BE2C (cell line): ENCODE measurements at regions not wholly inside any gene's neighbourhood (a gene's known extent, or its start where the extent isn't known, plus 50 kb on each side); places are given as distances from the start of the nearest gene placed in this dataset.

Source experiments
- DNase-seq: peaks from one replicate; pipeline ENCODE4 v3.0.0-alpha.2; 2020
- H3K27me3 ChIP-seq: fragments of 250-450 bp; sonication (Bioruptor Pico); 2 replicates; pipeline ENCODE4 v1.5.1; 2020; ENCODE audit warnings: mild to moderate bottlenecking
- H3K36me3 ChIP-seq: fragments of 250-450 bp; sonication (Bioruptor Pico); 2 replicates; pipeline ENCODE4 v1.5.1; 2020; ENCODE audit warnings: mild to moderate bottlenecking
- H3K4me1 ChIP-seq: fragments of 250-450 bp; sonication (Bioruptor Pico); 2 replicates; pipeline ENCODE4 v1.5.1; 2020
- H3K4me3 ChIP-seq: 2 replicates; pipeline ENCODE4 v1.5.1; 2011; ENCODE audit warnings: low read depth, low read length
- H3K9me3 ChIP-seq: fragments of 250-450 bp; sonication (Bioruptor Pico); 2 replicates; pipeline ENCODE4 v1.5.1; 2020
- TF ChIP-seq, protein P1 (sequence below): IDR thresholded peaks from 2 replicates; pipeline ENCODE4 v1.5.1; 2012; ENCODE audit warnings: mild to moderate bottlenecking, low read depth, low read length

DNA sequence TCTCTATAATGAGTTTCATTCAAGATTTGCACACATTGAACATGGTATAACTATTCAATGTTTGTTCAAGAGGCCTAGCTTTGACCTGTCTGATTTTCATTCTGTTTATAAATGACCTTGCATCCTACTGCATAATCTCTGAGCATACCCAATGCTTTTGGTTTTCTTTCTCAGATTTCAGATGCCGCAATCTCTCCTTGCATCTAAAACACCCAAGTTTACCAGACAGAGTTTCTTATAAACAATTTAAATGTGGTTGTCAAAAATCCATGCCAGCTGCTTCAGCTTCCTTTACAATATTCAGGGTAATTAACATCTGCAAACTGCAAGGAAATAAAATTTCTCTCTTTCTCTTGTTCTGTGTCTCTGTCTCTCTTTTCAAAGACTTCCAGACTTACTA is 123.0 kb upstream of the PCDH18 start:
- Histone ChIP-seq H3K4me1 (no peaks in the 10 kb centered on the region), H3K27me3 (no peaks in the 10 kb centered on the region), H3K9me3 (no peaks in the 10 kb centered on the region), H3K36me3 (no peaks in the 10 kb centered on the region), H3K4me3 (no peak overlapping the region)
- TF ChIP-seq, protein P1, sequence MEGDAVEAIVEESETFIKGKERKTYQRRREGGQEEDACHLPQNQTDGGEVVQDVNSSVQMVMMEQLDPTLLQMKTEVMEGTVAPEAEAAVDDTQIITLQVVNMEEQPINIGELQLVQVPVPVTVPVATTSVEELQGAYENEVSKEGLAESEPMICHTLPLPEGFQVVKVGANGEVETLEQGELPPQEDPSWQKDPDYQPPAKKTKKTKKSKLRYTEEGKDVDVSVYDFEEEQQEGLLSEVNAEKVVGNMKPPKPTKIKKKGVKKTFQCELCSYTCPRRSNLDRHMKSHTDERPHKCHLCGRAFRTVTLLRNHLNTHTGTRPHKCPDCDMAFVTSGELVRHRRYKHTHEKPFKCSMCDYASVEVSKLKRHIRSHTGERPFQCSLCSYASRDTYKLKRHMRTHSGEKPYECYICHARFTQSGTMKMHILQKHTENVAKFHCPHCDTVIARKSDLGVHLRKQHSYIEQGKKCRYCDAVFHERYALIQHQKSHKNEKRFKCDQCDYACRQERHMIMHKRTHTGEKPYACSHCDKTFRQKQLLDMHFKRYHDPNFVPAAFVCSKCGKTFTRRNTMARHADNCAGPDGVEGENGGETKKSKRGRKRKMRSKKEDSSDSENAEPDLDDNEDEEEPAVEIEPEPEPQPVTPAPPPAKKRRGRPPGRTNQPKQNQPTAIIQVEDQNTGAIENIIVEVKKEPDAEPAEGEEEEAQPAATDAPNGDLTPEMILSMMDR: no peak
- DNase-seq: no peak

DNA sequence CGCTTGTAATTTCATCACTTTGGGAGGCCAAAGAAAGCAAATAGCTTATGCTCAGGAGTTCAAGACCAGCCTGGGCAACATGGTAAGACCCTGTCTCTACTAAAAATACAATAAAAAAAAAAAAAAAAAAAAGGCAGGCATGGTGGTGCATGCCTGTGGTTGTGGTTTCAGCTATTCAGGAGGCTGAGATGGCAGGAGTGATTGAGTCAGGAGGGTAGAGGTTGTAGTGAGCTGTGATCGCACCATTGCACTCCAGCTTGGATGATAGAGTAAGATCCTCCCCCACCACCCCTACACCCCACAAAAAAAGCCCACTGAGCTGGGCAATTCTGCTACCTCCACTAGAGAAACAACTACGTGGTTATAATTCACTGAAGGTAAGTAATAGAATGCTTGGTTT is 118.8 kb upstream of the PCDH18 start:
- no peaks in the 10 kb centered on the region for H3K9me3 ChIP-seq
- H3K4me3 ChIP-seq: no peak overlapping the region
- no peaks in the 10 kb centered on the region for H3K27me3 ChIP-seq
- H3K36me3 ChIP-seq: no peaks in the 10 kb centered on the region
- TF ChIP-seq, protein P1: no peak
- no peaks in the 10 kb centered on the region for H3K4me1 ChIP-seq
- DNase-seq: no peak

DNA sequence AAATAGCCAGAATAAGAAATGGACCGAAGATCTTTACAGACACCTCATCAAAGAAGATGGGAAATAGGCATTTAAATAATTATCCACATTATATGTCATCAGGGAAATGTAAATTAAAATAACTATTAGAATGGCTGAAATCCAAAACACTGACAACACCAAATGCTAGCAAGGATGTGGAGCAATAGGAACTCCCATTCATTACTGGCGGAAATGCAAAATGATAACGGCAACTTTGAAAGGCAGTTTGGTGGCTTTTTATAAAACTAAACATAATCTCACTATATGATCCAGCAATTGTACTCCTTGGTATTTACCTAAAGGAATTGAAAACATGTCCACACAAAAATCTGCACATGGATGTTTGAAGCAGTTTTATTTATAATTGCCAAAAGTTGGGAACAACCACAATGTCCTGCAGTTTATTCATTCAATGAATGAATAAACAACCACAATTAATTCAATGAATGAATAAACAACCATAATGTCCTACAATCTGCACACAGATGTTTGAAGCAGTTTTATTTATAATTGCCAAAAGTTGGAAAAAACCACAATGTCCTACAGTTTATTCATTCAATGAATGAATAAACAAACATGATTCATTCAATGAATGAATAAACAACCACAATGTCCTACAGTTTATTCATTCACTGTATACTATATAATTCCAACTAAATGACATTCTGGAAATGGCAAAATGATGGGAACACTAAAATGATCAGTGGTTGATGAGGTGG is 117.6 kb upstream of the PCDH18 start:
- H3K4me1 ChIP-seq: no peaks in the 10 kb centered on the region
- no peaks in the 10 kb centered on the region for H3K36me3 ChIP-seq
- no peak for DNase-seq
- no peaks in the 10 kb centered on the region for H3K9me3 ChIP-seq
- TF ChIP-seq, protein P1: no peak
- no peaks in the 10 kb centered on the region for H3K27me3 ChIP-seq
- no peak overlapping the region for H3K4me3 ChIP-seq

DNA sequence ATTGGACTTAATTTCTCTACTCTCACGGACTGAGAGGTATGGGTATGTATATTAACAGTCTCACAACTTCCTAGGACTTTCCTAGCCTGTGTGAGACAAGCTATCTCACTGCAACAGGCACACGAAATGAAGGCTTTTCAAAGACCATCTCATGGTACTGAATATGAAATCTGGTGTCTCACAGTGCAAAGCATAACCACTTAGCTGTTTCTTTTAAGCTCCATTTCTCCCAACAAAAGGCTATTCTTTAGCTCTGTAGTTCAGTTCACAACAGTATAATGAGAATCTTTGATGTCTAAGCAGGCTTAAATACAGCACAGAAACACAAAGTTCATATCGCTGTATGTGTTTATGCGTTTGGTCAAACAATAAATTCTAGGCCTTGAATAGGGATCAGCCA is 116.2 kb upstream of the PCDH18 start:
- no peak for DNase-seq
- Histone ChIP-seq H3K4me1 (no peaks in the 10 kb centered on the region), H3K36me3 (no peaks in the 10 kb centered on the region), H3K4me3 (no peak overlapping the region), H3K9me3 (no peaks in the 10 kb centered on the region), H3K27me3 (no peaks in the 10 kb centered on the region)
- TF ChIP-seq, protein P1: no peak

DNA sequence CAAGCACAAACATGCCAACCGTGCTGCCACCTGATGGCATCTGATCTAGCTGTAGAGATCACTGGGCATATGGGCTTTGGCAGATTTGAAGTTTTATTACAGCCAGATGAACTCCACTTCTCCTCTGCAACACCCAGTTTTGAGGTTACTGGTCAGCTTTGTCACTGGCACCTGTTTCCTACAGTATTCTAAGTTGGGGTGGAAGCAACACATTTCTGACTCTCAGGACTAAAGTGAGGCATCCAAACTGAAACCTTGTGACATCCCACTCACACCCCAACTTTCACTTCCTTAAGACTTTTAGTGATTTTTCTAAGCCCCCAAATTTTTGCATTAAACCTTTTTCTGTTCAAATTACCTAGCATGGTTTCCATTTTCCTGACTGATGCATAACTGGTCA is 115.1 kb upstream of the PCDH18 start:
- no peaks in the 10 kb centered on the region for H3K36me3 ChIP-seq
- no peaks in the 10 kb centered on the region for H3K4me1 ChIP-seq
- no peak overlapping the region for H3K4me3 ChIP-seq
- TF ChIP-seq, protein P1: no peak
- H3K27me3 ChIP-seq: no peaks in the 10 kb centered on the region
- no peaks in the 10 kb centered on the region for H3K9me3 ChIP-seq
- DNase-seq: no peak

DNA sequence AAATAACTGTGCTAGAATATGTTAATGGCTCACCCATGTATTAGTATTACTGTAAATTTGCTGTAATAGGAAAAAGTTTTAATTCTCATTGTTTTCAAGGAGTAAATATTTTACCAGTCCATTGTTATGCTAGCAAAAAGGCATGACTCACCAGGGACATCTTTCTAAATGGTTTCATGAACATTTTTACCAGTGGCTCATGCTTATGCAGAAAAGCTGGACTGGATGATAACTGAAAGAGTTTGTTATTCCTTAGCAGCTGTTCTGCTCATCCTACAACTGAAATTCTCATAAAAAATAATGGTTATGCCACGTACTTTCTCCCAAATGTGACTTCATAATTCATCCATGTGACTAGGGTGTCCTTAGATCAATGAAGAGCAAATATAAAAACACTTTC is 111.9 kb upstream of the PCDH18 start:
- Histone ChIP-seq H3K4me1 (no peaks in the 10 kb centered on the region), H3K36me3 (no peaks in the 10 kb centered on the region), H3K4me3 (no peak overlapping the region), H3K27me3 (no peaks in the 10 kb centered on the region), H3K9me3 (no peaks in the 10 kb centered on the region)
- DNase-seq: no peak
- TF ChIP-seq, protein P1: no peak
